H9 (cell line): ENCODE measurements at regions not wholly inside any gene's neighbourhood (a gene's known extent, or its start where the extent isn't known, plus 50 kb on each side); places are given as distances from the start of the nearest gene placed in this dataset.

Source experiments
- DNase-seq: peaks from one replicate; pipeline ENCODE4 v3.0.0-alpha.2; 2017
- H2AFZ ChIP-seq: one replicate; pipeline ENCODE4 v1.6.1; 2013; ENCODE audit warnings: mild to moderate bottlenecking, low read length, control low read depth, moderate library complexity
- H2AK5ac ChIP-seq: 2 replicates; pipeline ENCODE4 v1.6.1; 2013; ENCODE audit warnings: low read length, control low read depth, mixed read lengths; ENCODE audit not compliant: insufficient read length
- H2BK120ac ChIP-seq: one replicate; pipeline ENCODE4 v1.6.1; 2013; ENCODE audit warnings: low read depth, mild to moderate bottlenecking, low read length, control low read depth, inconsistent platforms; ENCODE audit not compliant: poor library complexity, severe bottlenecking
- H2BK12ac ChIP-seq: 2 replicates; pipeline ENCODE4 v1.6.1; 2013; ENCODE audit warnings: low read length, control low read depth, mixed read lengths, low read depth; ENCODE audit not compliant: insufficient read length
- H2BK15ac ChIP-seq: 2 replicates; pipeline ENCODE4 v1.6.1; 2013; ENCODE audit warnings: low read depth, low read length, control low read depth
- H2BK20ac ChIP-seq: one replicate; pipeline ENCODE4 v1.6.1; 2013; ENCODE audit warnings: low read depth, mild to moderate bottlenecking, low read length, control low read depth, inconsistent platforms; ENCODE audit not compliant: poor library complexity, severe bottlenecking
- H2BK5ac ChIP-seq: 2 replicates; pipeline ENCODE4 v1.6.1; 2013; ENCODE audit warnings: low read length, control low read depth, mixed read lengths; ENCODE audit not compliant: insufficient read length
- H3K14ac ChIP-seq: 2 replicates; pipeline ENCODE4 v1.6.1; 2013; ENCODE audit warnings: low read length, control low read depth; ENCODE audit not compliant: insufficient read depth
- H3K18ac ChIP-seq: 2 replicates; pipeline ENCODE4 v1.6.1; 2013; ENCODE audit warnings: low read depth, mild to moderate bottlenecking, mixed read lengths, low read length, control low read depth; ENCODE audit not compliant: insufficient read length
- H3K23ac ChIP-seq: 2 replicates; pipeline ENCODE4 v1.6.1; 2013; ENCODE audit warnings: low read length, control low read depth, mixed read lengths, low read depth; ENCODE audit not compliant: insufficient read length
- H3K23me2 ChIP-seq: 2 replicates; pipeline ENCODE4 v1.6.1; 2013; ENCODE audit warnings: low read depth, mild to moderate bottlenecking, mixed read lengths, low read length, control low read depth; ENCODE audit not compliant: insufficient read length, poor library complexity, severe bottlenecking
- H3K27ac ChIP-seq: 2 replicates; pipeline ENCODE4 v1.5.1; 2013; ENCODE audit warnings: low read length, control low read depth, mixed read lengths, low read depth; ENCODE audit not compliant: insufficient read length
- H3K27me3 ChIP-seq: 2 replicates; pipeline ENCODE4 v1.6.1; 2013; ENCODE audit warnings: low read length, control low read depth, inconsistent platforms; ENCODE audit not compliant: insufficient read depth
- H3K4ac ChIP-seq: 2 replicates; pipeline ENCODE4 v1.6.1; 2013; ENCODE audit warnings: low read depth, mild to moderate bottlenecking, control low read depth, inconsistent platforms, low read length, moderate library complexity
- H3K4me1 ChIP-seq: 2 replicates; pipeline ENCODE4 v1.6.1; 2013; ENCODE audit warnings: low read length, control low read depth, inconsistent platforms; ENCODE audit not compliant: insufficient read depth
- H3K4me2 ChIP-seq: 2 replicates; pipeline ENCODE4 v1.6.1; 2013; ENCODE audit warnings: low read length, control low read depth, mixed read lengths; ENCODE audit not compliant: insufficient read length, insufficient read depth
- H3K56ac ChIP-seq: 2 replicates; pipeline ENCODE4 v1.6.1; 2013; ENCODE audit warnings: low read depth, mild to moderate bottlenecking, mixed read lengths, low read length, control low read depth; ENCODE audit not compliant: insufficient read length
- H3K79me1 ChIP-seq: 2 replicates; pipeline ENCODE4 v1.6.1; 2013; ENCODE audit warnings: low read depth, mild to moderate bottlenecking, moderate library complexity, low read length, control low read depth, inconsistent platforms; ENCODE audit not compliant: insufficient read depth, poor library complexity, severe bottlenecking
- H3K79me2 ChIP-seq: 2 replicates; pipeline ENCODE4 v1.6.1; 2013; ENCODE audit warnings: low read length, control low read depth, inconsistent platforms; ENCODE audit not compliant: insufficient read depth
- H3K9ac ChIP-seq: 2 replicates; pipeline ENCODE4 v1.6.1; 2013; ENCODE audit warnings: low read length, control low read depth, mixed read lengths; ENCODE audit not compliant: insufficient read length; ENCODE audit errors: extremely low read depth
- H3K9me3 ChIP-seq: one replicate; pipeline ENCODE4 v1.6.1; 2013; ENCODE audit warnings: low read depth, low read length, inconsistent platforms; ENCODE audit not compliant: control insufficient read depth
- H3T11ph ChIP-seq: one replicate; pipeline ENCODE4 v1.6.1; 2013; ENCODE audit warnings: mild to moderate bottlenecking, low read length, control low read depth, inconsistent platforms
- H4K20me1 ChIP-seq: one replicate; pipeline ENCODE4 v1.6.1; 2013; ENCODE audit not compliant: control insufficient read depth, insufficient read length, insufficient read depth
- H4K5ac ChIP-seq: 2 replicates; pipeline ENCODE4 v1.6.1; 2013; ENCODE audit warnings: low read depth, mild to moderate bottlenecking, mixed read lengths, low read length, control low read depth; ENCODE audit not compliant: insufficient read length
- H4K8ac ChIP-seq: replicated peaks from 2 replicates; pipeline ENCODE4 v1.6.1; 2013; ENCODE audit warnings: low read length, control low read depth, mixed read lengths, low read depth; ENCODE audit not compliant: insufficient read length
- H4K91ac ChIP-seq: 2 replicates; pipeline ENCODE4 v1.6.1; 2013; ENCODE audit warnings: low read depth, mild to moderate bottlenecking, moderate library complexity, mixed read lengths, low read length, control low read depth; ENCODE audit not compliant: insufficient read length
- H3K27ac Mint-ChIP-seq, 3 experiments: 2 replicates in 2 of 3; 3 replicates in 1 of 3; pipeline ENCODE4 v1.8.0; 2020 to 2021; ENCODE audit warnings: mixed read lengths in 3 of 3, mild to moderate bottlenecking in 1 of 3, moderate library complexity in 1 of 3
- H3K27me3 Mint-ChIP-seq: 2 replicates; pipeline ENCODE4 v1.8.0; 2021; ENCODE audit warnings: low read depth, mild to moderate bottlenecking, moderate library complexity, mixed read lengths
- H3K36me3 Mint-ChIP-seq, 3 experiments: 2 replicates in 2 of 3; 3 replicates in 1 of 3; pipeline ENCODE4 v1.8.0; 2020 to 2021; ENCODE audit warnings: low read depth in 3 of 3, mixed read lengths in 3 of 3; ENCODE audit not compliant: insufficient read depth in 1 of 3
- H3K4me1 Mint-ChIP-seq, 2 experiments: 2 replicates each; pipeline ENCODE4 v1.8.0; 2020; ENCODE audit warnings: mixed read lengths in 2 of 2
- H3K4me3 Mint-ChIP-seq, 2 experiments: 2 replicates in 1 of 2; 3 replicates in 1 of 2; pipeline ENCODE4 v1.8.0; 2020 to 2021; ENCODE audit warnings: mild to moderate bottlenecking in 2 of 2, mixed read lengths in 2 of 2, moderate library complexity in 1 of 2
- H3K9me3 Mint-ChIP-seq, 2 experiments: 2 replicates in 1 of 2; 3 replicates in 1 of 2; pipeline ENCODE4 v1.8.0; 2020; ENCODE audit warnings: mild to moderate bottlenecking in 2 of 2, mixed read lengths in 2 of 2, moderate library complexity in 1 of 2
- CTCF ChIP-seq: fragments of 200-600 bp; sonication (generic); conservative IDR thresholded peaks from 3 replicates; pipeline ENCODE4 v1.8.0; 2021; ENCODE audit warnings: antibody characterized with exemption, mild to moderate bottlenecking
- WGBS: extraction: QIAGEN DNeasy Blood & Tissue Kit; methylation state at CpG from one replicate; pipeline ENCODE4 v1.1.7; 2013; ENCODE audit warnings: missing lambda C conversion rate, low lambda C conversion rate, mixed read lengths; ENCODE audit not compliant: insufficient read length; ENCODE audit errors: extremely low coverage; 5-methylcytosine and 5-hydroxymethylcytosine counted together

GRCh38 chr5:51890435-51891116, 507.3 kb downstream of the ISL1 start:
- Histone ChIP-seq H3K4me2 (no peak overlapping the region), H3K9ac (no peak overlapping the region), H3K4me1 (no peaks in the 10 kb centered on the region), H4K91ac (no peak overlapping the region), H3K56ac (no peak overlapping the region), H2BK5ac (no peak overlapping the region), H3K79me2 (no peaks in the 10 kb centered on the region), H3K18ac (no peak overlapping the region), H4K8ac (no peak overlapping the region), H3K9me3 (no peaks in the 10 kb centered on the region), H3K79me1 (no peaks in the 10 kb centered on the region), H2BK20ac (no peak overlapping the region), H3T11ph (no peak overlapping the region), H3K27ac (no peak overlapping the region), H4K5ac (no peak overlapping the region), H2BK12ac (no peak overlapping the region), H2AK5ac (no peak overlapping the region), H3K14ac (no peak overlapping the region), H3K4ac (no peak overlapping the region), H2AFZ (no peak overlapping the region), H3K23ac (no peak overlapping the region), H2BK120ac (no peak overlapping the region), H3K23me2 (no peaks in the 10 kb centered on the region), H4K20me1 (no peaks in the 10 kb centered on the region), H2BK15ac (no peak overlapping the region), H3K27me3 (no peaks in the 10 kb centered on the region)
- Mint-ChIP-seq H3K27me3 (no peaks in the 10 kb centered on the region), H3K36me3 (no peaks in the 10 kb centered on the region), H3K4me3 (no peak overlapping the region), H3K4me1 (no peaks in the 10 kb centered on the region; a peak in 1 of 4 replicates), H3K27ac (no peak overlapping the region), H3K9me3 (no peaks in the 10 kb centered on the region)
- WGBS = no CpG with 5 or more reads among the region's 5 CpGs
- no peak for DNase-seq
- TF ChIP-seq CTCF = no peak
